Astrocyte of the cerebellum (primary cell): ENCODE measurements at regions not wholly inside any gene's neighbourhood (a gene's known extent, or its start where the extent isn't known, plus 50 kb on each side); places are given as distances from the start of the nearest gene placed in this dataset.
A peak's percentile ranks its signal among the peaks of the same experiment; 100 is the strongest.

Experiments used
- DNase-seq: peaks from one replicate; pipeline ENCODE4 v3.0.0-alpha.2; 2011; ENCODE audit warnings: low read depth
- H3K4me3 ChIP-seq: 2 replicates; pipeline ENCODE4 v1.5.1; 2011; ENCODE audit warnings: mild to moderate bottlenecking, low read depth, low read length, moderate library complexity
- CTCF ChIP-seq: IDR thresholded peaks from 2 replicates; pipeline ENCODE4 v1.5.1; 2012; ENCODE audit warnings: low read length, low read depth, moderate library complexity, mild to moderate bottlenecking; ENCODE audit errors: missing control alignments
- in situ Hi-C: cut with HindIII; loops from 2 replicates; pipeline ENCODE4 v1.10.0; 2017; ENCODE audit warnings: low sequenced_read_pairs

- in situ Hi-C loops = no loop called here
- DNase-seq = no peak
- H3K4me3 ChIP-seq = no peak overlapping the region
- no peak for TF ChIP-seq CTCF
Measured at GRCh38 chr3:182246870-182247269, 535.1 kb downstream of the SOX2 start.

- in situ Hi-C loops = no loop called here
- no peak overlapping the region for H3K4me3 ChIP-seq
- peak; percentile 24 for TF ChIP-seq CTCF
- DNase-seq = no peak
Measured at GRCh38 chr3:182248349-182248880, 536.7 kb downstream of the SOX2 start.

DNA sequence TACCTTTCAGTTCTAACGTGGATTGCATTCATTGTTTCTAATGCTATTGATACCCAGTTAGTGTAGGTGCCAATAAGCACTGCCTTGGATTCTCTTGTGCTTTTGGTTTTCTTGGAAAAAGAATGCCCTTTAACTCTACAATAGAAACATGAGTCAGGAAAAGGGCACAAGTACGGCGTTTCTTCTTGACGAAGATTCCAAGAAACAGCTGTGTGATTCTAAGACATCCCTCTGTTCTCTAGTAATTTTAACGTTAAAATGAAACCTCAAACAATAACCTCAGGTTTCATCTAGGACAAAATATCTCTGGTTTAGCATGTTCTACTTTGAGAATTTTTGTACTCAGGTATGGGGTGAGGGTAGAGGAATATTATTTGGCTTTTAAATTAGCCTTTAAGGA is 540.5 kb upstream of the ATP11B start:
- no peak for DNase-seq
- in situ Hi-C loops = no loop called here
- TF ChIP-seq CTCF = no peak
- H3K4me3 ChIP-seq = no peak overlapping the region

- DNase-seq = no peak
- TF ChIP-seq CTCF = no peak
- H3K4me3 ChIP-seq = no peak overlapping the region
- in situ Hi-C loops = no loop called here
Measured at GRCh38 chr3:182255158-182255557, 538.1 kb upstream of the ATP11B start.

- H3K4me3 ChIP-seq = no peak overlapping the region
- TF ChIP-seq CTCF = no peak
- in situ Hi-C loops = no loop called here
- no peak for DNase-seq
Measured at GRCh38 chr3:182257361-182257760, 535.9 kb upstream of the ATP11B start.

DNA sequence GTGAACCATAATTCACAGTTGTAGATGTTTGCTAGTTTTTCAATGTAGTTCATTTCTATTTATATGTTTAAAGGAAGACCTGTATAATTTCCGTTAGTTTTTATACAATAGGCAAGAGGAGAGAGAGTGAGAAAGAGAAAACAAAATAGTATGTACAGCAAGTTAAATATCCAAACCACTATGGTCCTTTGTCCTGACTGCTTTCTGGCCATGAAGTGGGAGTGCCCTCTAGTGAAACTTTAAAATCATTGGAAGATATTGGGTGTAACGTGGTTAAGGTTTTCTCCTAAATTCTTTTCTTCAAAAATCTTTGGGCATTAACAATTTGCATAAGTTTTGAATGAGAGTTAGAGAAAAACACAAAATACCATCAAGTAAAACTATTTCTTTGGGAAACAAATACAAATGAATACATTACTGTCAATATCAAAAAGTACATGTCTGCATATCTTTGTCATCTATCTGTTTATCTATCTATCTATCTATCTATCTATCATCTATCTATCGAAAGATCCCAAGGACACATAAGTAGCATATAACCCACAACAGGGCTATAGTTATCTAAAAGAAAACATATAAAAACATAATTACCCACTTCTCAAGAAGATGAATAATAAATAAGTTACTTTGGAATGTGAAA is 534.6 kb upstream of the ATP11B start:
- in situ Hi-C loops = no loop called here
- TF ChIP-seq CTCF = peak; percentile 69

More for the DNA sequence above, 534.6 kb upstream of the ATP11B start:
- no peak overlapping the region for H3K4me3 ChIP-seq
- peak; percentile 71 for DNase-seq
